ENCODE measurements at regions not wholly inside any gene's neighbourhood (a gene's known extent, or its start where the extent isn't known, plus 50 kb on each side); places are given as distances from the start of the nearest gene placed in this dataset.

DNA sequence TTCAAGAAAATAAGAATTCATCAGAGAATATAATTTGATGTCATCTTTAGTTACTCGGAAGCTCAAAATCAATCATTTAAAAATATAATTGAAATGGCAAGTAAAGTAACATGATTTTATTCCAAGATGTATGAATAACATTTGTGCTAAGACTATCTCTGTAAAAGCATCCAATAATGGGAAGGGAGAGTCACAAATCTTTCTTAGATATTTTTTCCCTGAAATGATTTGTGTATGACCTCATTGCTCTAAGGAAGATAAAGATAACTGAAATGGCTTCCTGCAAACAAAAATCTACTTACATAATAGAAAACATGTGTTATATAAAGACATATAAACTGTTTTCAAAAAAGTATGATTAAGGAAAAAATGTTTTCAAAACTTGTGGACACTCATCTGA is 97.4 kb upstream of the FGF10 start:
- no peaks in the 10 kb centered on the region for H4K20me1 ChIP-seq (replicated peaks in 1 of 2; ENCODE audit: control insufficient read depth in 1 of 2, insufficient read depth in 2 of 2, low read length in 2 of 2)
- TF ChIP-seq RBBP5 (IDR thresholded peaks at IDR 0.05; ENCODE audit: borderline replicate concordance, low read depth, low read length) (no peak), TBP (IDR thresholded peaks at IDR 0.05; ENCODE audit: low read depth, low read length) (no peak), ATF2 (IDR thresholded peaks at IDR 0.05; ENCODE audit: low read length) (no peak), GTF2F1 (IDR thresholded peaks at IDR 0.05; ENCODE audit: borderline replicate concordance, low read depth, low read length) (no peak), POLR2A (IDR thresholded peaks at IDR 0.05; ENCODE audit: control extremely low read depth in 1 of 2, low read depth in 2 of 2, low read length in 2 of 2) (no peak), BACH1 (IDR thresholded peaks at IDR 0.05; ENCODE audit: low read length) (no peak), ASH2L (IDR thresholded peaks at IDR 0.05; ENCODE audit: low read length) (no peak), JUND (IDR thresholded peaks at IDR 0.05; ENCODE audit: low read length) (no peak), JUN (IDR thresholded peaks at IDR 0.05; ENCODE audit: low read depth, low read length) (no peak), E2F6 (IDR thresholded peaks at IDR 0.05) (no peak), CBX8 (IDR thresholded peaks at IDR 0.05; ENCODE audit: borderline replicate concordance, low read depth, low read length) (no peak), SIX5 (IDR thresholded peaks at IDR 0.05; ENCODE audit: low read depth, low read length) (no peak), NANOG (IDR thresholded peaks at IDR 0.05; ENCODE audit: insufficient read depth, low read depth, low read length, poor library complexity, severe bottlenecking) (no peak), GABPA (IDR thresholded peaks at IDR 0.05; ENCODE audit: borderline replicate concordance, insufficient read depth, low read length) (no peak)
- no peak overlapping the region for H3K18ac ChIP-seq (ENCODE audit: extremely low read depth, low read length)
- peaks cover 0 to 8% (median 3%) of the 10 kb centered on the region in 4 experiments; a peak in 4 of 7 replicates for H3K4me1 ChIP-seq (replicated peaks in 1 of 4; ENCODE audit: control insufficient read depth in 3 of 4, insufficient read depth in 4 of 4, low read length in 3 of 4)
- H3K27me3 ChIP-seq (replicated peaks in 1 of 4; ENCODE audit: control insufficient read depth in 3 of 4, extremely low read depth in 1 of 4, insufficient read depth in 3 of 4, low read length in 3 of 4), result no peaks in the 10 kb centered on the region
- 46% methylated on average over 1 of the region's 1 CpG; no CpG with 5 or more reads in 1 of the 2 experiments for WGBS, 2 experiments (ENCODE audit: extremely low coverage in 1 of 2, insufficient coverage in 1 of 2, insufficient read length in 1 of 2, insufficient replicate concordance in 2 of 2, low coverage in 1 of 2, low lambda C conversion rate in 2 of 2, missing lambda C conversion rate in 1 of 2)
- H2AK5ac ChIP-seq (ENCODE audit: low read depth, low read length), result no peak overlapping the region
- H3K23me2 ChIP-seq (ENCODE audit: low read depth, low read length), result no peaks in the 10 kb centered on the region
- no peak overlapping the region for H3K27ac ChIP-seq (ENCODE audit: low read depth, low read length)
- H2AFZ ChIP-seq (ENCODE audit: low read length), result no peak overlapping the region
- no peak overlapping the region for H3K4me3 ChIP-seq (ENCODE audit: extremely low read depth in 1 of 4, insufficient read depth in 2 of 4, low read depth in 3 of 4, low read length in 4 of 4)
- H4K8ac ChIP-seq (ENCODE audit: extremely low read depth, insufficient read depth, low read length), result no peak overlapping the region
- ChIA-PET CTCF (ENCODE audit: partially characterized antibody) (no interaction called here), POLR2A (ENCODE audit: partially characterized antibody) (no interaction called here)
- H3K14ac ChIP-seq (ENCODE audit: insufficient read length), result no peak overlapping the region
- H3K9me3 ChIP-seq (ENCODE audit: insufficient read depth in 2 of 2, low read depth in 1 of 2, low read length in 1 of 2), result no peaks in the 10 kb centered on the region
- no peak overlapping the region for H3K4ac ChIP-seq (replicated peaks; ENCODE audit: insufficient read length, low read depth, low read length)
- no peak overlapping the region for H3K9ac ChIP-seq (replicated peaks in 1 of 4; ENCODE audit: extremely low read depth in 1 of 4, low read depth in 3 of 4, low read length in 3 of 4)
- no peak for FAIRE-seq
- H2BK120ac ChIP-seq (replicated peaks; ENCODE audit: low read depth, low read length), result no peak overlapping the region
- no peak overlapping the region for H2BK12ac ChIP-seq (ENCODE audit: low read depth, low read length)
- H3K56ac ChIP-seq (replicated peaks; ENCODE audit: insufficient read length, low read depth, low read length), result no peak overlapping the region
- no peak overlapping the region for H2BK5ac ChIP-seq (ENCODE audit: low read depth, low read length)
- no peak overlapping the region for H4K5ac ChIP-seq (ENCODE audit: insufficient read length, low read depth, low read length)
- DNase-seq (ENCODE audit: low read depth in 1 of 2, low spot score in 2 of 2), result no peak
- no peak overlapping the region for H3K4me2 ChIP-seq (ENCODE audit: insufficient read depth in 1 of 2, low read depth in 2 of 2, low read length in 2 of 2)
- H4K91ac ChIP-seq (replicated peaks; ENCODE audit: insufficient read length, low read length), result no peak overlapping the region
- H3K23ac ChIP-seq (ENCODE audit: insufficient read length), result no peak overlapping the region
- no peaks in the 10 kb centered on the region for H3K79me1 ChIP-seq (ENCODE audit: low read depth, low read length)
- H2BK15ac ChIP-seq (ENCODE audit: low read length), result no peak overlapping the region
- no peak overlapping the region for H2BK20ac ChIP-seq (ENCODE audit: low read length)
- H3K79me2 ChIP-seq (ENCODE audit: control insufficient read depth in 1 of 2, insufficient read depth in 2 of 2, low read length in 2 of 2), result no peaks in the 10 kb centered on the region
- H3K36me3 ChIP-seq (ENCODE audit: control insufficient read depth in 2 of 4, insufficient read depth in 4 of 4, low read length in 3 of 4), result no peaks in the 10 kb centered on the region

All from H1 (cell line).